SK-N-SH (cell line): ENCODE measurements at regions not wholly inside any gene's neighbourhood (a gene's known extent, or its start where the extent isn't known, plus 50 kb on each side); places are given as distances from the start of the nearest gene placed in this dataset.

ENCODE experiments used
- JUND ChIP-seq: IDR thresholded peaks from 2 replicates; pipeline ENCODE4 v1.4.0; 2012
- MXI1 ChIP-seq: IDR thresholded peaks from 2 replicates; pipeline ENCODE4 v1.6.1; 2012; ENCODE audit warnings: mild to moderate bottlenecking, low read depth, low read length, improper control_type of control experiment
- NFIC ChIP-seq: IDR thresholded peaks from 2 replicates; pipeline ENCODE4 v1.4.0; 2012; ENCODE audit warnings: borderline replicate concordance
- NRF1 ChIP-seq: IDR thresholded peaks from 2 replicates; pipeline ENCODE4 v1.6.1; 2012; ENCODE audit warnings: low read depth, mild to moderate bottlenecking, low read length
- PBX3 ChIP-seq: IDR thresholded peaks from 2 replicates; pipeline ENCODE4; 2012
- RFX5 ChIP-seq: IDR thresholded peaks from 2 replicates; pipeline ENCODE4 v1.6.1; 2012; ENCODE audit warnings: mild to moderate bottlenecking, improper control_type of control experiment, low read length
- YY1 ChIP-seq: IDR thresholded peaks from 2 replicates; pipeline ENCODE4 v1.4.0; 2012; ENCODE audit warnings: low read depth, mild to moderate bottlenecking
- TF ChIP-seq, protein P1 (sequence below): fragments of 200-600 bp; sonication (generic); IDR thresholded peaks from 2 replicates; pipeline ENCODE4 v1.6.1; 2017; ENCODE audit warnings: antibody characterized with exemption, mild to moderate bottlenecking, moderate library complexity
- TF ChIP-seq, protein P2 (sequence below): IDR thresholded peaks from 2 replicates; pipeline ENCODE4 v1.6.1; 2012; ENCODE audit warnings: mild to moderate bottlenecking, low read depth, low read length, moderate library complexity
- TF ChIP-seq, protein P3 (sequence below): IDR thresholded peaks from 2 replicates; pipeline ENCODE4 v1.4.0; 2012; ENCODE audit warnings: low read depth, borderline replicate concordance

DNA sequence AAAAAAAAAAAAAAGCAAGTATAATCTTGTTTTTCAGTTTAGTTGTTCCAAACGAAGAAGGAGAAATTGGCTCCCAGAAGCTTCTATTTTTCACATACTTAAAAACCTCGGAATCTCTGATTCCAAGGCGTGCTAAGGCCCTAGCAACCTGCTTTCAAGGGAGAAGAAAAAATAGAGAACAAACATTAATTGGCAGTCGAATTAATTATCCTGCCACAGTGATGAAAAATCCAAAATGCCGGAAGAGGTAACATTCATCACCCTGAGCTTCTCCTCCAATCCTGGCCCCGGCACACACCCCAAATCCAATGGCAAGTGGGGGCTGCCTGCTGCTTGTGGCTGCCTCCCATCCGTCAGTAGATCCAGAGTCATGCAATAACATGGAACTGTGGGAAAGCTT lies 250.2 kb upstream of the CHAC2 start:
- TF ChIP-seq, protein P1, sequence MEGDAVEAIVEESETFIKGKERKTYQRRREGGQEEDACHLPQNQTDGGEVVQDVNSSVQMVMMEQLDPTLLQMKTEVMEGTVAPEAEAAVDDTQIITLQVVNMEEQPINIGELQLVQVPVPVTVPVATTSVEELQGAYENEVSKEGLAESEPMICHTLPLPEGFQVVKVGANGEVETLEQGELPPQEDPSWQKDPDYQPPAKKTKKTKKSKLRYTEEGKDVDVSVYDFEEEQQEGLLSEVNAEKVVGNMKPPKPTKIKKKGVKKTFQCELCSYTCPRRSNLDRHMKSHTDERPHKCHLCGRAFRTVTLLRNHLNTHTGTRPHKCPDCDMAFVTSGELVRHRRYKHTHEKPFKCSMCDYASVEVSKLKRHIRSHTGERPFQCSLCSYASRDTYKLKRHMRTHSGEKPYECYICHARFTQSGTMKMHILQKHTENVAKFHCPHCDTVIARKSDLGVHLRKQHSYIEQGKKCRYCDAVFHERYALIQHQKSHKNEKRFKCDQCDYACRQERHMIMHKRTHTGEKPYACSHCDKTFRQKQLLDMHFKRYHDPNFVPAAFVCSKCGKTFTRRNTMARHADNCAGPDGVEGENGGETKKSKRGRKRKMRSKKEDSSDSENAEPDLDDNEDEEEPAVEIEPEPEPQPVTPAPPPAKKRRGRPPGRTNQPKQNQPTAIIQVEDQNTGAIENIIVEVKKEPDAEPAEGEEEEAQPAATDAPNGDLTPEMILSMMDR: no peak
- TF ChIP-seq MXI1 (no peak), YY1 (no peak), JUND (no peak), PBX3 (no peak), NRF1 (no peak), RFX5 (no peak), NFIC (no peak)
- TF ChIP-seq, protein P2, sequence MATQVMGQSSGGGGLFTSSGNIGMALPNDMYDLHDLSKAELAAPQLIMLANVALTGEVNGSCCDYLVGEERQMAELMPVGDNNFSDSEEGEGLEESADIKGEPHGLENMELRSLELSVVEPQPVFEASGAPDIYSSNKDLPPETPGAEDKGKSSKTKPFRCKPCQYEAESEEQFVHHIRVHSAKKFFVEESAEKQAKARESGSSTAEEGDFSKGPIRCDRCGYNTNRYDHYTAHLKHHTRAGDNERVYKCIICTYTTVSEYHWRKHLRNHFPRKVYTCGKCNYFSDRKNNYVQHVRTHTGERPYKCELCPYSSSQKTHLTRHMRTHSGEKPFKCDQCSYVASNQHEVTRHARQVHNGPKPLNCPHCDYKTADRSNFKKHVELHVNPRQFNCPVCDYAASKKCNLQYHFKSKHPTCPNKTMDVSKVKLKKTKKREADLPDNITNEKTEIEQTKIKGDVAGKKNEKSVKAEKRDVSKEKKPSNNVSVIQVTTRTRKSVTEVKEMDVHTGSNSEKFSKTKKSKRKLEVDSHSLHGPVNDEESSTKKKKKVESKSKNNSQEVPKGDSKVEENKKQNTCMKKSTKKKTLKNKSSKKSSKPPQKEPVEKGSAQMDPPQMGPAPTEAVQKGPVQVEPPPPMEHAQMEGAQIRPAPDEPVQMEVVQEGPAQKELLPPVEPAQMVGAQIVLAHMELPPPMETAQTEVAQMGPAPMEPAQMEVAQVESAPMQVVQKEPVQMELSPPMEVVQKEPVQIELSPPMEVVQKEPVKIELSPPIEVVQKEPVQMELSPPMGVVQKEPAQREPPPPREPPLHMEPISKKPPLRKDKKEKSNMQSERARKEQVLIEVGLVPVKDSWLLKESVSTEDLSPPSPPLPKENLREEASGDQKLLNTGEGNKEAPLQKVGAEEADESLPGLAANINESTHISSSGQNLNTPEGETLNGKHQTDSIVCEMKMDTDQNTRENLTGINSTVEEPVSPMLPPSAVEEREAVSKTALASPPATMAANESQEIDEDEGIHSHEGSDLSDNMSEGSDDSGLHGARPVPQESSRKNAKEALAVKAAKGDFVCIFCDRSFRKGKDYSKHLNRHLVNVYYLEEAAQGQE: no peak
- TF ChIP-seq, protein P3, sequence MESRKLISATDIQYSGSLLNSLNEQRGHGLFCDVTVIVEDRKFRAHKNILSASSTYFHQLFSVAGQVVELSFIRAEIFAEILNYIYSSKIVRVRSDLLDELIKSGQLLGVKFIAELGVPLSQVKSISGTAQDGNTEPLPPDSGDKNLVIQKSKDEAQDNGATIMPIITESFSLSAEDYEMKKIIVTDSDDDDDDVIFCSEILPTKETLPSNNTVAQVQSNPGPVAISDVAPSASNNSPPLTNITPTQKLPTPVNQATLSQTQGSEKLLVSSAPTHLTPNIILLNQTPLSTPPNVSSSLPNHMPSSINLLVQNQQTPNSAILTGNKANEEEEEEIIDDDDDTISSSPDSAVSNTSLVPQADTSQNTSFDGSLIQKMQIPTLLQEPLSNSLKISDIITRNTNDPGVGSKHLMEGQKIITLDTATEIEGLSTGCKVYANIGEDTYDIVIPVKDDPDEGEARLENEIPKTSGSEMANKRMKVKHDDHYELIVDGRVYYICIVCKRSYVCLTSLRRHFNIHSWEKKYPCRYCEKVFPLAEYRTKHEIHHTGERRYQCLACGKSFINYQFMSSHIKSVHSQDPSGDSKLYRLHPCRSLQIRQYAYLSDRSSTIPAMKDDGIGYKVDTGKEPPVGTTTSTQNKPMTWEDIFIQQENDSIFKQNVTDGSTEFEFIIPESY: no peak
